ENCODE measurements at regions not wholly inside any gene's neighbourhood (a gene's known extent, or its start where the extent isn't known, plus 50 kb on each side); places are given as distances from the start of the nearest gene placed in this dataset.

DNA sequence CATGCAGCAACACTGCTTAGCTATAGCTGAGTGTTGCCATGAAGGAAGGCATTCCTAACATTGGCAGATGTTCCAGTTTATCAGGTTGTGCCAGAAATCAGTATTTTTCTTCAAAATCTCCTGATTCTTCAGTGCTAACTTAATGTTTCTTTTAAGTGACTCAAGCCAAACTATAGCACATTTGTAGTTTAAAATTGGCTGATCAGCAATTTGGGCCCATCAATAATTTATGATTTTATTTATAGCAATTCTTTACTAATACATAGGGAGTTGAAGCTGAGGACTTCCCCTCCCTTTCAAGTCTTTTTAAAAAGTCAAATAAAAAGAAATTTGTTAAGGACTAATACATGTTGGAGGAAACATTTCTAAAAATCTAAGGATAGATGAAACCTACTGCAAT lies 383.8 kb upstream of the KHDRBS2 start:
- no peak overlapping the region for H2BK12ac ChIP-seq (ENCODE audit: low read length)
- no peak overlapping the region for H2BK120ac ChIP-seq (ENCODE audit: low read depth, low read length)
- no peaks in the 10 kb centered on the region for H3K27me3 ChIP-seq (ENCODE audit: control insufficient read depth in 3 of 3, insufficient read depth in 3 of 3, low read depth in 1 of 3, low read length in 3 of 3)
- no peak overlapping the region for H3K14ac ChIP-seq (ENCODE audit: low read length)
- no peak overlapping the region for H3K4me2 ChIP-seq (ENCODE audit: insufficient read depth, low read length, poor library complexity, severe bottlenecking)
- H3K79me1 ChIP-seq (ENCODE audit: low read depth, low read length): no peaks in the 10 kb centered on the region
- H2BK5ac ChIP-seq (ENCODE audit: low read length): no peak overlapping the region
- no peaks in the 10 kb centered on the region for H3K4me1 ChIP-seq (ENCODE audit: control insufficient read depth in 2 of 2, insufficient read depth in 1 of 2, low read depth in 1 of 2, low read length in 2 of 2)
- H3K23ac ChIP-seq (ENCODE audit: low read depth, low read length, poor library complexity): no peak overlapping the region
- H3K27ac ChIP-seq (replicated peaks; ENCODE audit: low read length): no peak overlapping the region
- H3K4ac ChIP-seq (ENCODE audit: low read length): no peak overlapping the region
- no peak for DNase-seq (ENCODE audit: low spot score)
- no peaks in the 10 kb centered on the region for H3K9me3 ChIP-seq (replicated peaks in 1 of 2; ENCODE audit: control insufficient read depth in 2 of 2, insufficient read depth in 1 of 2, low read depth in 1 of 2, low read length in 2 of 2)
- no peaks in the 10 kb centered on the region for H3K36me3 ChIP-seq (replicated peaks in 1 of 2; ENCODE audit: control insufficient read depth in 2 of 2, insufficient read depth in 2 of 2, low read length in 2 of 2)
- no peak overlapping the region for H3K4me3 ChIP-seq (ENCODE audit: low read length in 2 of 2)
- H3K18ac ChIP-seq (ENCODE audit: low read length): no peak overlapping the region
- H2AK5ac ChIP-seq (ENCODE audit: low read depth, low read length): no peak overlapping the region
- no peak overlapping the region for H2BK15ac ChIP-seq (ENCODE audit: low read length)
- no peak overlapping the region for H4K8ac ChIP-seq (ENCODE audit: low read depth, low read length)
- H4K91ac ChIP-seq (ENCODE audit: low read depth, low read length, poor library complexity): no peak overlapping the region
- H2AFZ ChIP-seq (ENCODE audit: low read length): no peak overlapping the region
- no peak overlapping the region for H3K9ac ChIP-seq (ENCODE audit: low read depth, low read length, poor library complexity)

DNA sequence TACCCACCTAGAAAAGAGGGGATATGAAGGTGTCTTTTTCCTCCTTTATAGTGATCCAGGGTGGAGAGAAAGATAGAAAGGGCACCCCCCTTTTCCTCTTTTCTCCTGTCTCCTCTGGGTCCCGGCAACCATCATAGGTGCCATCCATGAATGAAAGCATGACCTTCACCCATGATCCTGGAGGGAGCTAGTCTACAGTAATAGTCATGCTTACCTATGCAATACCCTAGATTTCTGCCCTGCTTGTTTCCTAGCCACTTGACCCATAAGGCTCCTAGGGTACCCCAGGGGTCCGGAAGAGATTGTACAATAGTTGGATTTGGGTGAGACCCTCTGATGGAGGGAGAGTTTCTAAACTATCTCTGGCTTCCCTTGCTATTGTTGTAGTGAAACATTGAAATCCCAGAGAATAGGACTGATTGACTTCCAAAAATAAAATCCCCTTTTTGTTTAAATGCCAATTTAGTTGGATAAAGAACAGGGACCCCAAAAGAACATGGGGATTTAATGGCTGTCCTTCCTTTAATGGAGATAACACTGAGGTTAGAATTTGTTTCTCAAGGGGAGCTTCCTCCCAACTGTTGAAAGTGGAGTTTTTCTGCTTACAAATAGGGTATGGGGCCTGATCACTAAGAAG lies 366.8 kb upstream of the KHDRBS2 start:
- peaks cover 5% of the 10 kb centered on the region in 2 donors for H3K9me3 ChIP-seq (replicated peaks in 1 of 2; ENCODE audit: control insufficient read depth in 2 of 2, insufficient read depth in 1 of 2, low read depth in 1 of 2, low read length in 2 of 2)
- no peak overlapping the region for H2AK5ac ChIP-seq (ENCODE audit: low read depth, low read length)
- H3K4me2 ChIP-seq (ENCODE audit: insufficient read depth, low read length, poor library complexity, severe bottlenecking): no peak overlapping the region
- no peak overlapping the region for H3K18ac ChIP-seq (ENCODE audit: low read length)
- no peak overlapping the region for H4K8ac ChIP-seq (ENCODE audit: low read depth, low read length)
- peak; percentile 6 for DNase-seq (ENCODE audit: low spot score)
- H2BK5ac ChIP-seq (ENCODE audit: low read length): no peak overlapping the region
- H3K4me1 ChIP-seq (ENCODE audit: control insufficient read depth in 2 of 2, insufficient read depth in 1 of 2, low read depth in 1 of 2, low read length in 2 of 2): no peaks in the 10 kb centered on the region
- H3K14ac ChIP-seq (ENCODE audit: low read length): no peak overlapping the region
- H3K79me1 ChIP-seq (ENCODE audit: low read depth, low read length): no peaks in the 10 kb centered on the region
- H3K4ac ChIP-seq (ENCODE audit: low read length): no peak overlapping the region
- H3K27ac ChIP-seq (replicated peaks; ENCODE audit: low read length): no peak overlapping the region
- no peak overlapping the region for H2BK120ac ChIP-seq (ENCODE audit: low read depth, low read length)
- no peak overlapping the region for H3K4me3 ChIP-seq (ENCODE audit: low read length in 2 of 2)
- H3K27me3 ChIP-seq (ENCODE audit: control insufficient read depth in 3 of 3, insufficient read depth in 3 of 3, low read depth in 1 of 3, low read length in 3 of 3): no peaks in the 10 kb centered on the region
- H3K36me3 ChIP-seq (replicated peaks in 1 of 2; ENCODE audit: control insufficient read depth in 2 of 2, insufficient read depth in 2 of 2, low read length in 2 of 2): no peaks in the 10 kb centered on the region
- H2BK12ac ChIP-seq (ENCODE audit: low read length): no peak overlapping the region
- H4K91ac ChIP-seq (ENCODE audit: low read depth, low read length, poor library complexity): no peak overlapping the region
- H2AFZ ChIP-seq (ENCODE audit: low read length): no peak overlapping the region
- no peak overlapping the region for H2BK15ac ChIP-seq (ENCODE audit: low read length)
- no peak overlapping the region for H3K23ac ChIP-seq (ENCODE audit: low read depth, low read length, poor library complexity)
- H3K9ac ChIP-seq (ENCODE audit: low read depth, low read length, poor library complexity): no peak overlapping the region
- WGBS, 2 donors (ENCODE audit: extremely low coverage in 2 of 2, insufficient read length in 2 of 2, insufficient replicate concordance in 1 of 2): no CpG with 5 or more reads among the region's 2 CpGs

DNA sequence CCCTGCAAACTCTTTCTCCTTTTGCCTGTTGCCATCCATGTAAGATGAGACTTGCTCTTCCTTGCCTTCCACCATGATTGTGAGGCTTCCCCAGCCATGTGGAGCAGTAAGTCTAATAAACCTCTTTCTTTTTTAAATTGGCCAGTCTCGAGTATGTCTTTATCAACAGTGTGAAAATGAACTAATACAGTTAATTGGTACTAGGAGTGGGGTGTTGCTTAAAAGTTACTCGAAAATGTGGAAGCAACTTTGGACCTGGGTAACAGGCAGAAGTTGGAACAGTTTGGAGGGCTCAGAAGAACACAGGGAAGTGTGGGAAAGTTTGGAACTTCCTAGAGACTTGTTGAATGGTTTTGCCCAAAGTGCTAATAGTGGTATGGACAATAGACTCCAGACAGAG lies 359.2 kb upstream of the KHDRBS2 start:
- no peak overlapping the region for H2BK5ac ChIP-seq (ENCODE audit: low read length)
- H2BK12ac ChIP-seq (ENCODE audit: low read length): no peak overlapping the region
- H2BK120ac ChIP-seq (ENCODE audit: low read depth, low read length): no peak overlapping the region
- no peak overlapping the region for H3K27ac ChIP-seq (replicated peaks; ENCODE audit: low read length)
- H3K14ac ChIP-seq (ENCODE audit: low read length): no peak overlapping the region
- no peak overlapping the region for H2BK15ac ChIP-seq (ENCODE audit: low read length)
- H2AK5ac ChIP-seq (ENCODE audit: low read depth, low read length): no peak overlapping the region
- H4K8ac ChIP-seq (ENCODE audit: low read depth, low read length): no peak overlapping the region
- peaks cover 0 to 4% of the 10 kb centered on the region in 2 donors for H3K9me3 ChIP-seq (replicated peaks in 1 of 2; ENCODE audit: control insufficient read depth in 2 of 2, insufficient read depth in 1 of 2, low read depth in 1 of 2, low read length in 2 of 2)
- no peak overlapping the region for H3K4me3 ChIP-seq (ENCODE audit: low read length in 2 of 2)
- H3K4ac ChIP-seq (ENCODE audit: low read length): no peak overlapping the region
- H3K79me1 ChIP-seq (ENCODE audit: low read depth, low read length): no peaks in the 10 kb centered on the region
- WGBS, 2 donors (ENCODE audit: extremely low coverage in 2 of 2, insufficient read length in 2 of 2, insufficient replicate concordance in 1 of 2): no CpG with 5 or more reads among the region's 2 CpGs
- H3K27me3 ChIP-seq (ENCODE audit: control insufficient read depth in 3 of 3, insufficient read depth in 3 of 3, low read depth in 1 of 3, low read length in 3 of 3): no peaks in the 10 kb centered on the region
- no peak for DNase-seq (ENCODE audit: low spot score)
- no peak overlapping the region for H3K9ac ChIP-seq (ENCODE audit: low read depth, low read length, poor library complexity)
- no peaks in the 10 kb centered on the region for H3K4me1 ChIP-seq (ENCODE audit: control insufficient read depth in 2 of 2, insufficient read depth in 1 of 2, low read depth in 1 of 2, low read length in 2 of 2)
- H3K23ac ChIP-seq (ENCODE audit: low read depth, low read length, poor library complexity): no peak overlapping the region
- no peak overlapping the region for H3K4me2 ChIP-seq (ENCODE audit: insufficient read depth, low read length, poor library complexity, severe bottlenecking)
- H2AFZ ChIP-seq (ENCODE audit: low read length): no peak overlapping the region
- no peak overlapping the region for H4K91ac ChIP-seq (ENCODE audit: low read depth, low read length, poor library complexity)
- H3K18ac ChIP-seq (ENCODE audit: low read length): no peak overlapping the region
- no peaks in the 10 kb centered on the region for H3K36me3 ChIP-seq (replicated peaks in 1 of 2; ENCODE audit: control insufficient read depth in 2 of 2, insufficient read depth in 2 of 2, low read length in 2 of 2)

DNA sequence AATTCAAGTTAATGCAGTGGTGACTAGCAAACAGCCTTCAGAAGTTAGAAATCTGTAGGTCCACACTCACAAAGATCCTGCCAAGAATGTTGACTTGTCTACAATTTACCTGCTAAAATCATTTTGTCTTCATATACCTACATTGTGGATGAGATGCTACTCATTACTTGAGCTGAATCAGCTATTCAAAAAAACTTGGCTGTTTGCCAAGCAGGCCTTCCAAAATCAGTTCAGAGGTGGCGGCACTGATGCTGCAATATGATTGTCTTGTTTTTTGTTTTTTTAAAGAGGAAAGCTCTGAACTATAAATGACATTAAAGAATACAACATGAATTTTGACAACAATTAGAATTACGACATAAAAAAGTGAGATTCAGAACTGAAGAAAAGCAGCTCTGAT lies 354.7 kb upstream of the KHDRBS2 start:
- H2BK120ac ChIP-seq (ENCODE audit: low read depth, low read length): no peak overlapping the region
- no peak for DNase-seq (ENCODE audit: low spot score)
- no peak overlapping the region for H3K4me3 ChIP-seq (ENCODE audit: low read length in 2 of 2)
- H3K79me1 ChIP-seq (ENCODE audit: low read depth, low read length): no peaks in the 10 kb centered on the region
- H2AFZ ChIP-seq (ENCODE audit: low read length): no peak overlapping the region
- H2BK15ac ChIP-seq (ENCODE audit: low read length): no peak overlapping the region
- no peak overlapping the region for H3K18ac ChIP-seq (ENCODE audit: low read length)
- H3K4me2 ChIP-seq (ENCODE audit: insufficient read depth, low read length, poor library complexity, severe bottlenecking): no peak overlapping the region
- H3K9me3 ChIP-seq (replicated peaks in 1 of 2; ENCODE audit: control insufficient read depth in 2 of 2, insufficient read depth in 1 of 2, low read depth in 1 of 2, low read length in 2 of 2): peaks cover 0 to 4% of the 10 kb centered on the region in 2 donors
- H3K36me3 ChIP-seq (replicated peaks in 1 of 2; ENCODE audit: control insufficient read depth in 2 of 2, insufficient read depth in 2 of 2, low read length in 2 of 2): no peaks in the 10 kb centered on the region
- H3K27ac ChIP-seq (replicated peaks; ENCODE audit: low read length): no peak overlapping the region
- H4K91ac ChIP-seq (ENCODE audit: low read depth, low read length, poor library complexity): no peak overlapping the region
- H3K27me3 ChIP-seq (ENCODE audit: control insufficient read depth in 3 of 3, insufficient read depth in 3 of 3, low read depth in 1 of 3, low read length in 3 of 3): no peaks in the 10 kb centered on the region
- H3K4ac ChIP-seq (ENCODE audit: low read length): no peak overlapping the region
- H3K23ac ChIP-seq (ENCODE audit: low read depth, low read length, poor library complexity): no peak overlapping the region
- no peak overlapping the region for H4K8ac ChIP-seq (ENCODE audit: low read depth, low read length)
- H2AK5ac ChIP-seq (ENCODE audit: low read depth, low read length): no peak overlapping the region
- no peak overlapping the region for H2BK5ac ChIP-seq (ENCODE audit: low read length)
- no CpG with 5 or more reads among the region's 2 CpGs for WGBS, 2 donors (ENCODE audit: extremely low coverage in 2 of 2, insufficient read length in 2 of 2, insufficient replicate concordance in 1 of 2)
- H3K4me1 ChIP-seq (ENCODE audit: control insufficient read depth in 2 of 2, insufficient read depth in 1 of 2, low read depth in 1 of 2, low read length in 2 of 2): no peaks in the 10 kb centered on the region
- H3K9ac ChIP-seq (ENCODE audit: low read depth, low read length, poor library complexity): no peak overlapping the region
- no peak overlapping the region for H3K14ac ChIP-seq (ENCODE audit: low read length)
- no peak overlapping the region for H2BK12ac ChIP-seq (ENCODE audit: low read length)

Data from neuronal stem cell (in vitro differentiated cells).